Hepatocyte (in vitro differentiated cells): ENCODE measurements at regions not wholly inside any gene's neighbourhood (a gene's known extent, or its start where the extent isn't known, plus 50 kb on each side); places are given as distances from the start of the nearest gene placed in this dataset.

Source experiments
- DNase-seq: peaks from one replicate; pipeline ENCODE4 v3.0.0-alpha.2; 2016; ENCODE audit warnings: low spot score
- H2AFZ ChIP-seq: fragments of 200-600 bp; sonication (generic); 2 replicates; pipeline ENCODE4 v1.6.0; 2016; ENCODE audit warnings: antibody characterized with exemption, mild to moderate bottlenecking
- H3K27ac ChIP-seq: fragments of 200-600 bp; sonication (generic); 2 replicates; pipeline ENCODE4 v1.5.1; 2016; ENCODE audit warnings: mild to moderate bottlenecking
- H3K27me3 ChIP-seq: fragments of 200-600 bp; sonication (generic); 2 replicates; pipeline ENCODE4 v1.6.1; 2016
- H3K36me3 ChIP-seq: fragments of 200-600 bp; sonication (generic); replicated peaks from 2 replicates; pipeline ENCODE4 v1.5.1; 2016; ENCODE audit warnings: low read depth; ENCODE audit not compliant: insufficient read depth
- H3K4me1 ChIP-seq: fragments of 200-600 bp; sonication (generic); 2 replicates; pipeline ENCODE4 v1.5.1; 2016; ENCODE audit warnings: mild to moderate bottlenecking, moderate library complexity; ENCODE audit not compliant: insufficient read depth
- H3K4me2 ChIP-seq: fragments of 200-600 bp; sonication (generic); 2 replicates; pipeline ENCODE4 v1.6.0; 2016
- H3K4me3 ChIP-seq: fragments of 200-600 bp; sonication (generic); 2 replicates; pipeline ENCODE4 v1.5.1; 2016; ENCODE audit warnings: mild to moderate bottlenecking
- H3K79me2 ChIP-seq: fragments of 200-600 bp; sonication (generic); 2 replicates; pipeline ENCODE4 v1.6.0; 2017; ENCODE audit warnings: mild to moderate bottlenecking
- H3K9me2 ChIP-seq: fragments of 200-600 bp; sonication (generic); replicated peaks from 2 replicates; pipeline ENCODE4 v1.6.0; 2017; ENCODE audit warnings: mild to moderate bottlenecking; ENCODE audit not compliant: insufficient read depth
- H3K9me3 ChIP-seq: fragments of 200-600 bp; sonication (generic); 2 replicates; pipeline ENCODE4 v1.5.1; 2016; ENCODE audit warnings: low read depth, mild to moderate bottlenecking
- H4K20me1 ChIP-seq: fragments of 200-600 bp; sonication (generic); 2 replicates; pipeline ENCODE4 v1.6.0; 2016; ENCODE audit warnings: mild to moderate bottlenecking; ENCODE audit not compliant: insufficient read depth, poor library complexity, severe bottlenecking
- CTCF ChIP-seq: fragments of 200-600 bp; sonication (generic); IDR thresholded peaks from 2 replicates; pipeline ENCODE4 v1.5.1; 2016; ENCODE audit warnings: antibody characterized with exemption, mild to moderate bottlenecking; ENCODE audit not compliant: poor library complexity
- EZH2 ChIP-seq: fragments of 200-600 bp; sonication (generic); IDR thresholded peaks from 2 replicates; pipeline ENCODE4 v1.6.1; 2016; ENCODE audit warnings: antibody characterized with exemption, mild to moderate bottlenecking, borderline replicate concordance
- EZH2phosphoT487 ChIP-seq: fragments of 200-600 bp; sonication (generic); IDR thresholded peaks from one replicate; pipeline ENCODE4 v1.6.1; 2018; ENCODE audit warnings: antibody characterized with exemption, mild to moderate bottlenecking, low read depth, moderate library complexity; ENCODE audit not compliant: unreplicated experiment, severe bottlenecking
- WGBS: methylation state at CpG from one replicate; pipeline ENCODE4 v1.1.6; 2016; ENCODE audit warnings: low lambda C conversion rate; ENCODE audit errors: missing lambda C conversion rate; 5-methylcytosine and 5-hydroxymethylcytosine counted together

DNA sequence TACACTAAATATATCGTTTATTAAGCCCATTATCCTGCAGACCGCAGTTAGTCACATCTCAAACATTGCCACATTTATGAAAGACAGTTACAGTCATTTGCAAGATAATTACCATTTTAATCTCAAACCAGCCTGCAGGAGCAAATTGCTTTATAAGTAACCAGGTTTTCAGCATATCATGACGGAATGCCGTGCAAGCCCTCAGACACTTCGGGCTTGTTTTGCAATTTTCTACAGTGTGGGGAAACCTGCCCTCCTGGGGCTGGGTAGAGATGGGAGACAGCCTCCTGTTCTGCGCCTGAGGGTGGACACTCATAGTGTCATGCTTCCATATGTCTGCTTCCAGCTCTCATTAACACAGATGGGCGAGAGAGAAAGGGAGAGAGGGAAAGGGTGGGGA, 563.9 kb downstream of the NPHP4 start:
- Histone ChIP-seq H4K20me1 (no peaks in the 10 kb centered on the region), H3K9me2 (no peaks in the 10 kb centered on the region), H3K79me2 (no peaks in the 10 kb centered on the region), H3K36me3 (no peaks in the 10 kb centered on the region), H3K4me2 (no peak overlapping the region), H3K9me3 (no peaks in the 10 kb centered on the region), H2AFZ (no peak overlapping the region), H3K4me3 (no peak overlapping the region), H3K4me1 (no peaks in the 10 kb centered on the region), H3K27ac (no peak overlapping the region), H3K27me3 (peaks cover 25% of the 10 kb centered on the region)
- DNase-seq: no peak
- TF ChIP-seq EZH2phosphoT487: no peak
- TF ChIP-seq EZH2: no peak
- no peak for TF ChIP-seq CTCF
- WGBS: 80% methylated on average over 7 of the region's 7 CpGs

DNA sequence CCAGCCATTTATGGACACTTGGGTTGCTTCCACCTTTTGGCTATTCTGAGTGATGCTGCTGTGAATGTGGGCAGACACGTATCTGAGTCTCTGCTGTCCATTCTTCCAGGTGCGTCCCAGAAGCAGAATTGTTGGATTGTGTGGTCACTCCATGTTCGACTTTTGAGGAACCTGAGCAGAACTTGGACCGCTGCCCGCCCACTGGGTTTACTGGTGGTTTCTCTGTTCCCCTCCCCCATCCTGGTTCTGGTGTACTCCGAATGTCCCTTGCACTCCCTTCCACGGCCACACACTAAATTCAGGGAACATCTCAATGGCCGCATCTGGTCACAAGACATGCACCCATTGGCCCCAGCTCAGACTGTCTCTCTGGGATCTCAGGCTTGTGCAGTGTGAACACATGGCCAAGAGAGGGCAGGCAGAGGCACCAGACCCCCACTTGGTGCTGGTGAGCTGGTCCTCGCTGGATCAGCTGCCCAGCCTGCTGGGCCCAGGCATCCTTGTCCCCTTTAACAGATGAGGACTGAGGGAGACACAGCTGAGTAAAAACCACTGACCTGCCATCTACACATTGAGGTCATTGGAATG, 565.1 kb downstream of the NPHP4 start:
- TF ChIP-seq EZH2phosphoT487 (no peak), CTCF (no peak), EZH2 (no peak)
- DNase-seq: no peak
- no peaks in the 10 kb centered on the region for H3K9me3 ChIP-seq
- no peak overlapping the region for H3K27ac ChIP-seq
- H3K9me2 ChIP-seq: no peaks in the 10 kb centered on the region
- H3K4me1 ChIP-seq: no peaks in the 10 kb centered on the region
- no peaks in the 10 kb centered on the region for H3K79me2 ChIP-seq
- H3K36me3 ChIP-seq: no peaks in the 10 kb centered on the region
- H3K27me3 ChIP-seq: peaks cover 30% of the 10 kb centered on the region
- no peak overlapping the region for H3K4me3 ChIP-seq
- no peak overlapping the region for H3K4me2 ChIP-seq
- WGBS: 90% methylated on average over 9 of the region's 9 CpGs
- H2AFZ ChIP-seq: no peak overlapping the region
- no peaks in the 10 kb centered on the region for H4K20me1 ChIP-seq

GRCh38 chr1:5424802-5425703, 567.2 kb downstream of the NPHP4 start:
- H3K36me3 ChIP-seq: no peaks in the 10 kb centered on the region
- TF ChIP-seq EZH2: no peak
- no peak for TF ChIP-seq EZH2phosphoT487
- TF ChIP-seq CTCF: no peak
- no peaks in the 10 kb centered on the region for H3K9me3 ChIP-seq
- no peak overlapping the region for H3K27ac ChIP-seq
- 24% methylated on average over 19 of the region's 19 CpGs for WGBS
- no peaks in the 10 kb centered on the region for H3K4me1 ChIP-seq
- H3K4me3 ChIP-seq: no peak overlapping the region
- no peak overlapping the region for H2AFZ ChIP-seq
- H3K9me2 ChIP-seq: no peaks in the 10 kb centered on the region
- DNase-seq: no peak
- peaks cover 35% of the 10 kb centered on the region for H3K27me3 ChIP-seq
- H3K79me2 ChIP-seq: no peaks in the 10 kb centered on the region
- no peaks in the 10 kb centered on the region for H4K20me1 ChIP-seq
- no peak overlapping the region for H3K4me2 ChIP-seq
